Occipital lobe (tissue), 1 donor: ENCODE measurements at regions not wholly inside any gene's neighbourhood (a gene's known extent, or its start where the extent isn't known, plus 50 kb on each side); places are given as distances from the start of the nearest gene placed in this dataset.
A peak's percentile ranks its signal among the peaks of the same experiment; 100 is the strongest.

Experiments
- DNase-seq: peaks from one replicate; lab custom pipeline; 2025; lab: John Stamatoyannopoulos, UW

- peak; percentile 68 for DNase-seq
Observed at GRCh38 chr3:150170852-150171520, 200.3 kb upstream of the PFN2 start.

- no peak for DNase-seq
Observed at GRCh38 chr3:150169330-150169940, 198.7 kb upstream of the PFN2 start.

GRCh38 chr3:150168698-150169097 is 198.0 kb upstream of the PFN2 start:
- DNase-seq = no peak

- DNase-seq = no peak
Observed at GRCh38 chr3:150165396-150166094, 194.8 kb upstream of the PFN2 start.

- DNase-seq = no peak
Observed at GRCh38 chr3:150161011-150161410, 190.3 kb upstream of the PFN2 start.

- no peak for DNase-seq
Observed at GRCh38 chr3:150158943-150159625, 188.4 kb upstream of the PFN2 start.

- no peak for DNase-seq
Observed at GRCh38 chr3:150152567-150152966, 181.9 kb upstream of the PFN2 start.

- no peak for DNase-seq
Observed at GRCh38 chr3:150150633-150151032, 179.9 kb upstream of the PFN2 start.

- no peak for DNase-seq
Observed at GRCh38 chr3:150149651-150150051, 179.0 kb upstream of the PFN2 start.

GRCh38 chr3:150148227-150148626 is 177.5 kb upstream of the PFN2 start:
- DNase-seq = no peak

- no peak for DNase-seq
Observed at GRCh38 chr3:150147776-150148175, 177.1 kb upstream of the PFN2 start.

GRCh38 chr3:150146991-150147761 is 176.5 kb upstream of the PFN2 start:
- DNase-seq = no peak

- no peak for DNase-seq
Observed at GRCh38 chr3:150145659-150146058, 175.0 kb upstream of the PFN2 start.

- no peak for DNase-seq
Observed at GRCh38 chr3:150144191-150144708, 173.6 kb upstream of the PFN2 start.

GRCh38 chr3:150142936-150143335 is 172.2 kb upstream of the PFN2 start:
- no peak for DNase-seq

GRCh38 chr3:150141790-150142326 is 171.2 kb upstream of the PFN2 start:
- DNase-seq = no peak

- no peak for DNase-seq
Observed at GRCh38 chr3:150140614-150141321, 170.1 kb upstream of the PFN2 start.

GRCh38 chr3:150138824-150139223 is 168.1 kb upstream of the PFN2 start:
- no peak for DNase-seq

- no peak for DNase-seq
Observed at GRCh38 chr3:150136242-150136641, 165.5 kb upstream of the PFN2 start.

- no peak for DNase-seq
Observed at GRCh38 chr3:150135287-150135721, 164.6 kb upstream of the PFN2 start.
